Nephron (organoid): ENCODE measurements at regions not wholly inside any gene's neighbourhood (a gene's known extent, or its start where the extent isn't known, plus 50 kb on each side); places are given as distances from the start of the nearest gene placed in this dataset.

Experiments
- H3K27ac Mint-ChIP-seq, 3 experiments: 2 replicates each; pipeline ENCODE4 v1.8.0; 2020; ENCODE audit warnings: mixed read lengths in 3 of 3, mild to moderate bottlenecking in 2 of 3, moderate library complexity in 1 of 3
- H3K27me3 Mint-ChIP-seq: 2 replicates; pipeline ENCODE4 v1.8.0; 2021; ENCODE audit warnings: low read depth, mild to moderate bottlenecking, moderate library complexity, mixed read lengths
- H3K36me3 Mint-ChIP-seq: 2 replicates; pipeline ENCODE4 v1.8.0; 2020; ENCODE audit warnings: low read depth, mixed read lengths
- H3K4me1 Mint-ChIP-seq: 2 replicates; pipeline ENCODE4 v1.8.0; 2020; ENCODE audit warnings: mixed read lengths
- H3K4me3 Mint-ChIP-seq, 3 experiments: 2 replicates each; pipeline ENCODE4 v1.8.0; 2020; ENCODE audit warnings: mild to moderate bottlenecking in 3 of 3, mixed read lengths in 3 of 3, moderate library complexity in 2 of 3
- H3K9me3 Mint-ChIP-seq: 2 replicates; pipeline ENCODE4 v1.8.0; 2020; ENCODE audit warnings: mixed read lengths
- CTCF ChIP-seq, 3 experiments: fragments of 200-600 bp; sonication (generic); IDR thresholded peaks; one replicate each; pipeline ENCODE4 v1.5.0; 2021; ENCODE audit warnings: antibody characterized with exemption in 3 of 3; ENCODE audit not compliant: unreplicated experiment in 3 of 3

DNA sequence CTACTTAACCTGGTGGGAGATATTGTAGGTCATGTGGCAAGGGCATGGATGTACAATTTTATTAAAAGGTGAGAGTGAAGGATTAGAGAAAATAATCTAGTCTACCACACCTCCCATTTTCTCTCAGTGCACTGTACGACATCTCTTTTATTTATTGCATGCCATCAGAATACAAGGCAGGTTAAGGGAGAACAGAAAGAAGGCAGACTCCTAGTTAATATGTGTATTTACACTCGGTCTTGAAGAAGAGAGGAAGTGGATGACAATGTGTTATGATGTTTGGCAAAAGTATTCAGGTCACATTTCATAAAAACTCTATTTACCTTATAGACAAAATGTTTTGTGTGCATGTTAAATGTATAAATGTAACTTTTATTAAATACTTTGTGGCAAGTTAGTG lies 306.1 kb downstream of the CTH start:
- Mint-ChIP-seq H3K27me3 (peaks cover 4% of the 10 kb centered on the region), H3K4me1 (peaks cover 5% of the 10 kb centered on the region), H3K4me3 (no peak overlapping the region), H3K9me3 (no peaks in the 10 kb centered on the region), H3K27ac (no peak overlapping the region), H3K36me3 (no peaks in the 10 kb centered on the region)
- TF ChIP-seq CTCF (IDR thresholded peaks at IDR 0.05; ENCODE audit: unreplicated experiment in 3 of 3) = no peak

DNA sequence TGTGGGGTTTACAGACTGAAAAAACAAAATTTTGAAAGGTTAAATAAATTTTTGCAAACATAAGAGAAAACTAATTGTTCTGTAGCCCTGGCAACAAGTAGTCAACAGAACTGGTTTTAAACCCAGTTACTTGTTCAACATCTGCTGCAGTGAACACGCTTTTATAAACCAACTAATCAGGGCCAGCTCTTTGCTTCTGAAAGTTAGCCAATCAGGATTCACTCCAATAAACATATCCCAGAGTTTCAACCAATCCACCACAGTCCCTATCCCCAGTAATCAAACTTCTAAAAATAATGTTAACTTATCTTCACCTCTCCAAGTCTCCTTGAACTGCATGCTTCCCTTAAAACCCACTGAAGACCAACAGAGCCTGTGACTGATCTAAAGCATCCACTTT lies 306.6 kb downstream of the CTH start:
- no peak for TF ChIP-seq CTCF (IDR thresholded peaks at IDR 0.05; ENCODE audit: unreplicated experiment in 3 of 3)
- H3K27ac Mint-ChIP-seq = no peak overlapping the region
- H3K27me3 Mint-ChIP-seq = peaks cover 4% of the 10 kb centered on the region
- peaks cover 5% of the 10 kb centered on the region for H3K4me1 Mint-ChIP-seq
- no peaks in the 10 kb centered on the region for H3K36me3 Mint-ChIP-seq
- no peak overlapping the region for H3K4me3 Mint-ChIP-seq
- no peaks in the 10 kb centered on the region for H3K9me3 Mint-ChIP-seq

- Mint-ChIP-seq H3K4me3 (no peak overlapping the region), H3K4me1 (peaks cover 5% of the 10 kb centered on the region), H3K27ac (no peak overlapping the region), H3K27me3 (peaks cover 4% of the 10 kb centered on the region), H3K36me3 (no peaks in the 10 kb centered on the region), H3K9me3 (no peaks in the 10 kb centered on the region)
- no peak for TF ChIP-seq CTCF (IDR thresholded peaks at IDR 0.05; ENCODE audit: unreplicated experiment in 3 of 3)
Measured at GRCh38 chr1:70718086-70718630, 307.1 kb downstream of the CTH start.

GRCh38 chr1:70719154-70719553 lies 308.1 kb downstream of the CTH start:
- Mint-ChIP-seq H3K9me3 (peaks cover 5% of the 10 kb centered on the region), H3K4me1 (peaks cover 5% of the 10 kb centered on the region), H3K36me3 (no peaks in the 10 kb centered on the region), H3K27me3 (peaks cover 4% of the 10 kb centered on the region), H3K4me3 (no peak overlapping the region), H3K27ac (no peak overlapping the region)
- TF ChIP-seq CTCF (IDR thresholded peaks at IDR 0.05; ENCODE audit: unreplicated experiment in 3 of 3) = no peak

DNA sequence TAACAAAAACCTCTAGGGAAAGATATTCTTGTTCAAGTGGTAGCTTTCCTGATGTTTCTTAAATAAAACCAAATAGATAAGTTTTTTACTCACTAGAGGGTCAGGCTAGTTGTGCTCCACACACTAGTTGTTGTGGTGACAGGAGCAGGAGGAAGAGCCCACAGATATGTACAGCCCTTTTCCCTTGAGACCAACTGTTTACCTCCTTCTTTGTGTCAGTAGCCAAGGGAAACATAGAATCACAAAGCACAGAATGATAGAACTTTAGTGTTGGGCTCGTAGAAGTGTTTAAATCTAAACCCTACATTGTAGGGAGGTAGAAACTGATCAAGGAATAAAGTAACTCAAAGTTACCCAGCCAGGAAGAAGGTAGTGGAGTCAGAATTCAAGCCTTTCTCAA lies 309.0 kb downstream of the CTH start:
- Mint-ChIP-seq H3K36me3 (no peaks in the 10 kb centered on the region), H3K27ac (no peak overlapping the region), H3K9me3 (peaks cover 13% of the 10 kb centered on the region), H3K4me1 (peaks cover 5% of the 10 kb centered on the region), H3K27me3 (peaks cover 4% of the 10 kb centered on the region), H3K4me3 (no peak overlapping the region)
- no peak for TF ChIP-seq CTCF (IDR thresholded peaks at IDR 0.05; ENCODE audit: unreplicated experiment in 3 of 3)

DNA sequence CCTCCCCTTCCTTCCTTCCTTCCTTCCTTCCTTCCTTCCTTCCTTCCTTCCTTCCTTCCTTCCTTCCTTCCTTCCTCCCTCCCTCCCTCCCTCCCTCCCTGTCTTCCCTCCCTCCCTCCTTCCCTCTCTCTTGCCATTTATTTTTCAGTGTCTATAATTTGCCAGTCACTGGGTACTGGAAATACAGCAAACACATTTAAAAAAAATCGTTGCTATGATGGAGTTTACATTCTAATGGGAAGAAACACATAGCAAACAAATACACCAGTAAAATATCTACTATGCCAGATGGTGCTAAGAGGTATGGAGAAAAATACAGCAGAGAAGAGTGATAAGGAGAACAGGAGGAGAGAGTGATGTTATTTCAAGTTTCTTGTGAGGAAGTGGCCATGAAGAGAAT lies 309.5 kb downstream of the CTH start:
- Mint-ChIP-seq H3K36me3 (no peaks in the 10 kb centered on the region), H3K27me3 (peaks cover 4% of the 10 kb centered on the region), H3K4me3 (no peak overlapping the region), H3K4me1 (peaks cover 5% of the 10 kb centered on the region), H3K27ac (no peak overlapping the region), H3K9me3 (peaks cover 18% of the 10 kb centered on the region)
- no peak for TF ChIP-seq CTCF (IDR thresholded peaks at IDR 0.05; ENCODE audit: unreplicated experiment in 3 of 3)
